HEK293 (cell line): ENCODE measurements at regions not wholly inside any gene's neighbourhood (a gene's known extent, or its start where the extent isn't known, plus 50 kb on each side); places are given as distances from the start of the nearest gene placed in this dataset.

Experiments
- CTCF ChIA-PET: fragments of 350-600 bp; formaldehyde crosslinking; extraction: SDS; loops from one replicate; lab custom pipeline; 2021; ENCODE audit warnings: antibody characterized with exemption; lab: Yijun Ruan, JAX
- POLR2A ChIA-PET: fragments of 300-600 bp; formaldehyde crosslinking; extraction: SDS; loops from one replicate; lab custom pipeline; 2020; ENCODE audit warnings: antibody characterized with exemption, inconsistent platforms; lab: Yijun Ruan, JAX
- H3K27ac ChIP-seq: fragments of 200-500 bp; sonication (Bioruptor generic); 2 replicates; pipeline ENCODE4 v1.5.1; 2014; ENCODE audit warnings: low read depth, low read length, control low read depth, inconsistent platforms; ENCODE audit errors: extremely low read depth
- H3K36me3 ChIP-seq, 2 experiments: fragments of 200-500 bp in 1 of 2; sonication (Bioruptor generic) in 1 of 2; 1 replicate in 1 of 2; 2 replicates in 1 of 2; pipeline ENCODE4 v1.5.1; 2014 to 2017; ENCODE audit warnings: inconsistent platforms in 2 of 2, low read length in 2 of 2; ENCODE audit not compliant: control insufficient read depth in 2 of 2, insufficient read depth in 1 of 2
- H3K4me1 ChIP-seq: fragments of 200-500 bp; sonication (Bioruptor generic); 2 replicates; pipeline ENCODE4 v1.5.1; 2014; ENCODE audit warnings: mild to moderate bottlenecking, low read length, inconsistent platforms; ENCODE audit not compliant: control insufficient read depth, insufficient read depth
- H3K4me3 ChIP-seq: 2 replicates; pipeline ENCODE4 v1.5.1; 2011; ENCODE audit warnings: low read depth, mild to moderate bottlenecking, control low read depth, low read length, moderate library complexity
- H3K9me3 ChIP-seq: fragments of 200-500 bp; sonication (Bioruptor generic); 2 replicates; pipeline ENCODE4 v1.5.1; 2014; ENCODE audit warnings: low read depth, low read length, inconsistent platforms; ENCODE audit not compliant: control insufficient read depth, insufficient read depth
- GLI4 ChIP-seq: fragments of 450-650 bp; formaldehyde crosslinking; IDR thresholded peaks from 2 replicates; pipeline ENCODE4 v1.5.1; 2016; ENCODE audit warnings: missing biosample characterization, missing genetic modification characterization
- KLF17 ChIP-seq: fragments of 450-650 bp; formaldehyde crosslinking; IDR thresholded peaks from 2 replicates; pipeline ENCODE4 v1.5.1; 2016; ENCODE audit warnings: missing biosample characterization, missing genetic modification characterization
- PRDM2 ChIP-seq: fragments of 450-650 bp; formaldehyde crosslinking; IDR thresholded peaks from 2 replicates; pipeline ENCODE4 v1.5.1; 2016; ENCODE audit warnings: missing biosample characterization, missing genetic modification characterization, borderline replicate concordance
- PRDM4 ChIP-seq: fragments of 450-650 bp; formaldehyde crosslinking; IDR thresholded peaks from 2 replicates; pipeline ENCODE4 v1.5.1; 2017; ENCODE audit warnings: missing biosample characterization, missing genetic modification characterization
- YY1 ChIP-seq: fragments of 450-650 bp; formaldehyde crosslinking; IDR thresholded peaks from 2 replicates; pipeline ENCODE4 v1.5.1; 2018; ENCODE audit warnings: missing biosample characterization, missing genetic modification characterization
- ZNF133 ChIP-seq: fragments of 450-650 bp; formaldehyde crosslinking; IDR thresholded peaks from 2 replicates; pipeline ENCODE4 v1.5.1; 2016; ENCODE audit warnings: missing biosample characterization, missing genetic modification characterization
- ZNF292 ChIP-seq: fragments of 450-650 bp; formaldehyde crosslinking; IDR thresholded peaks from 2 replicates; pipeline ENCODE4 v1.5.1; 2016; ENCODE audit warnings: low read depth, missing biosample characterization, missing genetic modification characterization, borderline replicate concordance
- ZNF302 ChIP-seq: fragments of 450-650 bp; formaldehyde crosslinking; IDR thresholded peaks from 2 replicates; pipeline ENCODE4 v1.5.1; 2016; ENCODE audit warnings: missing biosample characterization, missing genetic modification characterization, low read depth
- ZNF350 ChIP-seq: fragments of 450-650 bp; formaldehyde crosslinking; IDR thresholded peaks from 2 replicates; pipeline ENCODE4 v1.5.0; 2017; ENCODE audit warnings: missing biosample characterization, mild to moderate bottlenecking, missing genetic modification characterization
- ZNF488 ChIP-seq: fragments of 450-650 bp; formaldehyde crosslinking; IDR thresholded peaks from 2 replicates; pipeline ENCODE4 v1.5.1; 2016; ENCODE audit warnings: missing biosample characterization, missing genetic modification characterization
- ZNF548 ChIP-seq: fragments of 450-650 bp; formaldehyde crosslinking; IDR thresholded peaks from 2 replicates; pipeline ENCODE4 v1.5.1; 2016; ENCODE audit warnings: missing biosample characterization, missing genetic modification characterization
- ZNF596 ChIP-seq: fragments of 450-650 bp; IDR thresholded peaks from 2 replicates; pipeline ENCODE4 v1.5.0; 2018; ENCODE audit warnings: missing biosample characterization, mild to moderate bottlenecking, missing genetic modification characterization, moderate library complexity
- ZNF629 ChIP-seq: fragments of 450-650 bp; formaldehyde crosslinking; IDR thresholded peaks from 2 replicates; pipeline ENCODE4 v1.5.1; 2017; ENCODE audit warnings: missing biosample characterization, missing genetic modification characterization
- ZNF639 ChIP-seq: fragments of 450-650 bp; formaldehyde crosslinking; IDR thresholded peaks from 2 replicates; pipeline ENCODE4 v1.5.1; 2016; ENCODE audit warnings: missing biosample characterization, missing genetic modification characterization
- ZNF707 ChIP-seq: fragments of 450-650 bp; formaldehyde crosslinking; IDR thresholded peaks from 2 replicates; pipeline ENCODE4 v1.5.1; 2016; ENCODE audit warnings: missing biosample characterization, missing genetic modification characterization
- ZNF747 ChIP-seq: fragments of 450-650 bp; formaldehyde crosslinking; IDR thresholded peaks from 2 replicates; pipeline ENCODE4 v1.5.1; 2016; ENCODE audit warnings: missing biosample characterization, missing genetic modification characterization
- ZNF791 ChIP-seq: fragments of 450-650 bp; formaldehyde crosslinking; IDR thresholded peaks from 2 replicates; pipeline ENCODE4 v1.5.1; 2016; ENCODE audit warnings: missing biosample characterization, missing genetic modification characterization
- ZSCAN16 ChIP-seq: fragments of 450-650 bp; formaldehyde crosslinking; IDR thresholded peaks from 2 replicates; pipeline ENCODE4 v1.5.1; 2016; ENCODE audit warnings: missing biosample characterization, missing genetic modification characterization

GRCh38 chr2:117704818-117705217 lies 109.7 kb upstream of the DDX18 start:
- H3K4me1 ChIP-seq: no peaks in the 10 kb centered on the region
- no peaks in the 10 kb centered on the region for H3K36me3 ChIP-seq
- TF ChIP-seq ZNF488 (tag by site-specific recombination) (no peak), ZNF639 (tag by site-specific recombination) (no peak), ZNF747 (tag by site-specific recombination) (no peak), ZNF133 (tag by site-specific recombination) (no peak), ZNF302 (no peak), YY1 (tag by site-specific recombination) (no peak), KLF17 (tag by site-specific recombination) (no peak), ZNF707 (tag by site-specific recombination) (no peak)
- ChIA-PET CTCF (no interaction called here), POLR2A (no interaction called here)
- H3K9me3 ChIP-seq: no peaks in the 10 kb centered on the region
- no peak overlapping the region for H3K4me3 ChIP-seq
- H3K27ac ChIP-seq: no peak overlapping the region

- Histone ChIP-seq H3K4me1 (no peaks in the 10 kb centered on the region), H3K4me3 (no peak overlapping the region), H3K9me3 (no peaks in the 10 kb centered on the region), H3K27ac (no peak overlapping the region), H3K36me3 (no peaks in the 10 kb centered on the region)
- CTCF ChIA-PET: interaction anchor here (0.6 kb wide), 1 partner anchor 10 kb away, joined by 5 read pairs; no protein-coding TSS in a partner anchor
- TF ChIP-seq ZNF596 (no peak), YY1 (tag by site-specific recombination) (no peak), ZSCAN16 (tag by site-specific recombination) (no peak), ZNF791 (tag by site-specific recombination) (no peak), PRDM2 (tag by site-specific recombination) (no peak), ZNF292 (tag by site-specific recombination) (no peak)
- POLR2A ChIA-PET: no interaction called here
These were observed 106.6 kb upstream of the DDX18 start for GRCh38 chr2:117707874-117708273.

GRCh38 chr2:117712684-117713083 lies 101.8 kb upstream of the DDX18 start:
- Histone ChIP-seq H3K27ac (no peak overlapping the region), H3K4me3 (no peak overlapping the region), H3K9me3 (no peaks in the 10 kb centered on the region), H3K36me3 (no peaks in the 10 kb centered on the region), H3K4me1 (no peaks in the 10 kb centered on the region)
- POLR2A ChIA-PET: no interaction called here
- CTCF ChIA-PET: no interaction called here
- TF ChIP-seq PRDM4 (tag by site-specific recombination) (no peak), ZNF629 (no peak), ZNF548 (tag by site-specific recombination) (no peak), ZNF350 (no peak), GLI4 (no peak)
